Keratinocyte (primary cell): ENCODE measurements at regions not wholly inside any gene's neighbourhood (a gene's known extent, or its start where the extent isn't known, plus 50 kb on each side); places are given as distances from the start of the nearest gene placed in this dataset.

Experiments used
- DNase-seq: peaks from one replicate; pipeline ENCODE4 v3.0.0-alpha.2; 2011; ENCODE audit warnings: low read depth, missing footprints, low spot score
- FAIRE-seq: peaks from 2 replicates; lab custom pipeline; 2011; peaks lifted over from hg19 to GRCh38; lab: Jason Lieb, UNC
- H2AFZ ChIP-seq: 2 replicates; pipeline ENCODE4 v1.6.0; 2012; ENCODE audit warnings: low read length, control low read depth, inconsistent platforms; ENCODE audit not compliant: control insufficient read depth
- H3K27ac ChIP-seq: 2 replicates; pipeline ENCODE4 v1.5.1; 2011; ENCODE audit warnings: low read length; ENCODE audit not compliant: control insufficient read depth, insufficient read depth
- H3K27me3 ChIP-seq: 3 replicates; pipeline ENCODE4 v1.6.0; 2011; ENCODE audit warnings: low read length; ENCODE audit not compliant: control insufficient read depth, insufficient read depth; ENCODE audit errors: extremely low read depth
- H3K36me3 ChIP-seq, 2 experiments: 2 replicates in 1 of 2; 3 replicates in 1 of 2; pipeline ENCODE4 v1.5.1; 2011; ENCODE audit warnings: low read length in 2 of 2, mild to moderate bottlenecking in 1 of 2; ENCODE audit not compliant: control insufficient read depth in 2 of 2, insufficient read depth in 2 of 2; ENCODE audit errors: extremely low read depth in 1 of 2
- H3K4me1 ChIP-seq: 3 replicates; pipeline ENCODE4 v1.5.1; 2011; ENCODE audit warnings: low read length; ENCODE audit not compliant: control insufficient read depth, insufficient read depth; ENCODE audit errors: extremely low read depth
- H3K4me2 ChIP-seq: 3 replicates; pipeline ENCODE4 v1.6.0; 2011; ENCODE audit warnings: low read depth, low read length; ENCODE audit not compliant: control insufficient read depth, insufficient read depth; ENCODE audit errors: extremely low read depth
- H3K4me3 ChIP-seq, 3 experiments: fragments of 200-600 bp in 1 of 3; sonication (generic) in 1 of 3; 2 replicates in 2 of 3; 3 replicates in 1 of 3; pipeline ENCODE4 v1.5.1; 2011 to 2016; ENCODE audit warnings: low read length in 3 of 3, mild to moderate bottlenecking in 3 of 3, control low read depth in 2 of 3, inconsistent platforms in 1 of 3, low read depth in 1 of 3, mixed read lengths in 1 of 3, mixed run types in 1 of 3, moderate library complexity in 1 of 3; ENCODE audit not compliant: control insufficient read depth in 2 of 3, insufficient read depth in 2 of 3; ENCODE audit errors: extremely low read depth in 1 of 3
- H3K79me2 ChIP-seq: 2 replicates; pipeline ENCODE4 v1.6.0; 2012; ENCODE audit warnings: low read length; ENCODE audit not compliant: control insufficient read depth, insufficient read depth
- H3K9ac ChIP-seq: 3 replicates; pipeline ENCODE4 v1.6.0; 2011; ENCODE audit warnings: low read length; ENCODE audit not compliant: control insufficient read depth, insufficient read depth; ENCODE audit errors: extremely low read depth
- H3K9me1 ChIP-seq: 3 replicates; pipeline ENCODE4 v1.6.0; 2011; ENCODE audit warnings: low read length; ENCODE audit not compliant: control insufficient read depth, insufficient read depth; ENCODE audit errors: extremely low read depth
- H3K9me3 ChIP-seq: 2 replicates; pipeline ENCODE4 v1.5.1; 2012; ENCODE audit warnings: low read depth, low read length; ENCODE audit not compliant: control insufficient read depth
- H4K20me1 ChIP-seq: 3 replicates; pipeline ENCODE4 v1.6.0; 2011; ENCODE audit warnings: low read length; ENCODE audit not compliant: control insufficient read depth, insufficient read depth; ENCODE audit errors: extremely low read depth
- CTCF ChIP-seq, 3 experiments: IDR thresholded peaks in 1 of 3; conservative IDR thresholded peaks in 1 of 3; optimal IDR thresholded peaks in 1 of 3; 2 replicates in 2 of 3; 3 replicates in 1 of 3; pipeline versions ENCODE3 to v1.5.1; 2011; ENCODE audit warnings: low read length in 3 of 3, mild to moderate bottlenecking in 3 of 3, moderate library complexity in 2 of 3, control low read depth in 1 of 3, inconsistent platforms in 1 of 3; ENCODE audit not compliant: insufficient read depth in 2 of 3; ENCODE audit errors: extremely low read depth in 1 of 3
- EZH2 ChIP-seq: IDR thresholded peaks from one replicate; pipeline ENCODE4 v1.6.1; 2012; ENCODE audit warnings: inconsistent platforms, mild to moderate bottlenecking, low read length, moderate library complexity
- dilution Hi-C: fragments of 300-500 bp; cut with MboI; formaldehyde crosslinking; loops from one replicate; pipeline ENCODE4 v1.7.0; 2020; ENCODE audit warnings: low sequenced_read_pairs; ENCODE audit not compliant: extremely low pct_ligation_motif_present

GRCh38 chr2:106974891-106975290 lies 88.9 kb upstream of the ST6GAL2 start:
- DNase-seq: no peak
- Histone ChIP-seq H3K36me3 (no peaks in the 10 kb centered on the region), H2AFZ (no peak overlapping the region), H3K9me1 (no peaks in the 10 kb centered on the region), H3K79me2 (no peaks in the 10 kb centered on the region), H3K9ac (no peak overlapping the region), H3K4me3 (no peak overlapping the region), H3K9me3 (no peaks in the 10 kb centered on the region), H4K20me1 (no peaks in the 10 kb centered on the region), H3K4me2 (no peak overlapping the region), H3K27me3 (no peaks in the 10 kb centered on the region), H3K27ac (no peak overlapping the region), H3K4me1 (no peaks in the 10 kb centered on the region)
- dilution Hi-C loops: no loop called here
- TF ChIP-seq CTCF (optimal IDR thresholded peaks at IDR 0.05 in 1 of 3, IDR thresholded peaks at IDR 0.05 in 1 of 3, conservative IDR thresholded peaks at IDR 0.05 in 1 of 3; ENCODE audit: extremely low read depth in 1 of 3, insufficient read depth in 2 of 3, low read length in 3 of 3) (no peak), EZH2 (no peak)
- FAIRE-seq: no peak

- H3K4me3 ChIP-seq: no peak overlapping the region
- dilution Hi-C loops: no loop called here
- no peaks in the 10 kb centered on the region for H3K9me3 ChIP-seq
- H3K79me2 ChIP-seq: no peaks in the 10 kb centered on the region
- H3K27ac ChIP-seq: no peak overlapping the region
- H3K4me2 ChIP-seq: no peak overlapping the region
- H4K20me1 ChIP-seq: no peaks in the 10 kb centered on the region
- no peak overlapping the region for H2AFZ ChIP-seq
- no peaks in the 10 kb centered on the region for H3K36me3 ChIP-seq
- no peaks in the 10 kb centered on the region for H3K4me1 ChIP-seq
- TF ChIP-seq CTCF (optimal IDR thresholded peaks at IDR 0.05 in 1 of 3, IDR thresholded peaks at IDR 0.05 in 1 of 3, conservative IDR thresholded peaks at IDR 0.05 in 1 of 3; ENCODE audit: extremely low read depth in 1 of 3, insufficient read depth in 2 of 3, low read length in 3 of 3) (no peak), EZH2 (no peak)
- no peaks in the 10 kb centered on the region for H3K9me1 ChIP-seq
- no peak for FAIRE-seq
- no peak for DNase-seq
- no peak overlapping the region for H3K9ac ChIP-seq
- no peaks in the 10 kb centered on the region for H3K27me3 ChIP-seq
These were observed 89.7 kb upstream of the ST6GAL2 start for GRCh38 chr2:106975641-106976040.
